Smooth muscle cell (in vitro differentiated cells): ENCODE measurements at regions not wholly inside any gene's neighbourhood (a gene's known extent, or its start where the extent isn't known, plus 50 kb on each side); places are given as distances from the start of the nearest gene placed in this dataset.

Source experiments
- DNase-seq: peaks from one replicate; lab custom pipeline; 2025; ENCODE audit not compliant: unreplicated experiment; lab: John Stamatoyannopoulos, UW
- H2AFZ ChIP-seq: fragments of 200-600 bp; sonication (generic); 2 replicates; pipeline ENCODE4 v1.6.0; 2016; ENCODE audit warnings: antibody characterized with exemption, low read depth, mild to moderate bottlenecking
- H3F3A ChIP-seq: fragments of 200-600 bp; sonication (generic); 2 replicates; pipeline ENCODE4 v1.6.0; 2017; ENCODE audit warnings: antibody characterized with exemption, low read depth
- H3K27ac ChIP-seq: fragments of 200-600 bp; sonication (generic); 2 replicates; pipeline ENCODE4 v1.5.1; 2016; ENCODE audit warnings: low read depth, mild to moderate bottlenecking
- H3K27me3 ChIP-seq: fragments of 200-600 bp; sonication (generic); 2 replicates; pipeline ENCODE4 v1.6.1; 2016; ENCODE audit warnings: low read depth, mild to moderate bottlenecking
- H3K36me3 ChIP-seq: fragments of 200-600 bp; sonication (generic); 2 replicates; pipeline ENCODE4 v1.5.1; 2016; ENCODE audit warnings: low read depth
- H3K4me1 ChIP-seq: fragments of 200-600 bp; sonication (generic); 2 replicates; pipeline ENCODE4 v1.5.1; 2016; ENCODE audit warnings: low read depth
- H3K4me2 ChIP-seq: fragments of 200-600 bp; sonication (generic); 2 replicates; pipeline ENCODE4 v1.6.0; 2016; ENCODE audit warnings: mild to moderate bottlenecking
- H3K4me3 ChIP-seq: fragments of 200-600 bp; sonication (generic); 2 replicates; pipeline ENCODE4 v1.5.1; 2016; ENCODE audit warnings: mild to moderate bottlenecking
- H3K79me2 ChIP-seq: fragments of 200-600 bp; sonication (generic); 2 replicates; pipeline ENCODE4 v1.6.0; 2016; ENCODE audit warnings: low read depth, mild to moderate bottlenecking
- H3K9ac ChIP-seq: fragments of 200-600 bp; sonication (generic); 2 replicates; pipeline ENCODE4 v1.6.0; 2016; ENCODE audit warnings: low read depth
- H3K9me3 ChIP-seq: fragments of 200-600 bp; sonication (generic); replicated peaks from 2 replicates; pipeline ENCODE4 v1.5.1; 2016; ENCODE audit warnings: low read depth
- H4K20me1 ChIP-seq: fragments of 200-600 bp; sonication (generic); 2 replicates; pipeline ENCODE4 v1.6.0; 2016; ENCODE audit warnings: low read depth
- WGBS: methylation state at CpG from one replicate; pipeline ENCODE4 v1.1.7; 2016; ENCODE audit warnings: low lambda C conversion rate; 5-methylcytosine and 5-hydroxymethylcytosine counted together
- TF ChIP-seq, protein P1 (sequence below): fragments of 200-600 bp; sonication (generic); IDR thresholded peaks from 2 replicates; pipeline ENCODE4 v1.5.1; 2017; ENCODE audit warnings: borderline replicate concordance, mild to moderate bottlenecking, antibody characterized with exemption; ENCODE audit not compliant: insufficient read depth, poor library complexity, severe bottlenecking

DNA sequence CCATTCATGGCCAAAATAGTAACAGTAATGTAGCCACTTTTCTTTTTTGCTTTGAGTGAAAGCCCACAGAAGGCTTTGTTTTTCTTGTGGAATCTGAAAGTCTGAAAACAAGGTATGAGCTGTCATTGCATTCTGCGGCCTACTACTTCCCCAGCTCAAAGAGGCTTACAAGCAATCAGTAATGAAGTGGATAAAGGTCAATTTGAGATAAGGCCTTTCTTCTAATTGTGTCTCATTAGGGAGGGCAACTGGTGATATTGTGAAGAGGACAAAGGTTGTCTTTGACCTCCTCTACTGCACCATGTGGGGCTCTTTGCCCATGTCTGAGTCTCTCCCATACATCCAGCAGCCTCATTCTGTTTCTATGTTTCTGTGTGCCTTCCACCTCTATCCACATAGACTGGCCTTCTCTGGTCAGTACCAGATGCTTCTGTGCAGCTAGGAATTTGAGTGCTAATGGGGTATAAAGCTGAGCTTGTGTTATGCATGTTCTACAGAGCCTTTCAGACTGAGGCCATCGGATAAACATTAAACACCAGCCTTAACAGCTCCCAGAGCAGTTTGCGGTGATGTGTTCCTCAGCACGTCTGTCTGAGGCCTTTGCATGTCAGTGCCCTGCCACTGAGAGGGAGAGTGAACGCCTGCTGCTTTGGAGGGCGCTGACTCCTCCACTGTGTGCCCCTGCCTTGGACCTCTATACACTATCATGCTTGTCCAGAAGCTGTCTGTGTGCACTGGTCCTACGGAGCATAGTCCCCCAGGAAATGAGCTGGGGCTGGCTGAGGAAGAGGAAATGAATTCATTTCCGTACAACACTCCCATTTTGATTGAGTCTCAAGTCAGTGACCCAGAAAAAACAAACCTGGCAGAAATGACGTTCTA lies 80.2 kb downstream of the SH2D1A start:
- Histone ChIP-seq H2AFZ (no peak overlapping the region), H3K36me3 (no peaks in the 10 kb centered on the region), H3K27me3 (no peaks in the 10 kb centered on the region), H3F3A (no peaks in the 10 kb centered on the region), H3K27ac (no peak overlapping the region), H4K20me1 (no peaks in the 10 kb centered on the region), H3K9ac (no peak overlapping the region), H3K4me1 (no peaks in the 10 kb centered on the region), H3K4me3 (no peak overlapping the region), H3K4me2 (no peak overlapping the region), H3K79me2 (no peaks in the 10 kb centered on the region), H3K9me3 (no peaks in the 10 kb centered on the region)
- DNase-seq, result no peak
- TF ChIP-seq, protein P1, sequence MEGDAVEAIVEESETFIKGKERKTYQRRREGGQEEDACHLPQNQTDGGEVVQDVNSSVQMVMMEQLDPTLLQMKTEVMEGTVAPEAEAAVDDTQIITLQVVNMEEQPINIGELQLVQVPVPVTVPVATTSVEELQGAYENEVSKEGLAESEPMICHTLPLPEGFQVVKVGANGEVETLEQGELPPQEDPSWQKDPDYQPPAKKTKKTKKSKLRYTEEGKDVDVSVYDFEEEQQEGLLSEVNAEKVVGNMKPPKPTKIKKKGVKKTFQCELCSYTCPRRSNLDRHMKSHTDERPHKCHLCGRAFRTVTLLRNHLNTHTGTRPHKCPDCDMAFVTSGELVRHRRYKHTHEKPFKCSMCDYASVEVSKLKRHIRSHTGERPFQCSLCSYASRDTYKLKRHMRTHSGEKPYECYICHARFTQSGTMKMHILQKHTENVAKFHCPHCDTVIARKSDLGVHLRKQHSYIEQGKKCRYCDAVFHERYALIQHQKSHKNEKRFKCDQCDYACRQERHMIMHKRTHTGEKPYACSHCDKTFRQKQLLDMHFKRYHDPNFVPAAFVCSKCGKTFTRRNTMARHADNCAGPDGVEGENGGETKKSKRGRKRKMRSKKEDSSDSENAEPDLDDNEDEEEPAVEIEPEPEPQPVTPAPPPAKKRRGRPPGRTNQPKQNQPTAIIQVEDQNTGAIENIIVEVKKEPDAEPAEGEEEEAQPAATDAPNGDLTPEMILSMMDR, result no peak
- WGBS, result 63% methylated on average over 9 of the region's 9 CpGs

DNA sequence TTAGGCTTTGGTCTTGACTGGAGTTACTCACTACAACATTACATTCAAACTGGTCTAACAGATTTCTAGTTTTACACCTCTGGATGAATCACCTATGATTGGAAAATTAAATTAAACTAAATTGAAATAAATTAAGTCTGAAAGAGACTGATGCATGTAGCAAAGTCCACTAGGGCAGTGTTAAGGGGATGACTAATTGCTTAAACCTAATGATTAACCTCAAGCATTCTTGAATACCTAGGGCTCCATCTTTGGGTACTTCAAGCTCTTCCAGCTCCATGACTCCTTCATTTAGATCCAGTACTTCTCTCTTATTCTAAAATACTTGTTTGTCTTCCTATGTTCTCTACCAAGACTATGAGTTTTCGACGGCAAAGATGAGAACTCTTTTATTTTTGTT lies 86.8 kb downstream of the SH2D1A start:
- no peaks in the 10 kb centered on the region for H3K9me3 ChIP-seq
- DNase-seq, result no peak
- H3K9ac ChIP-seq, result no peak overlapping the region
- H3K4me3 ChIP-seq, result no peak overlapping the region
- no peaks in the 10 kb centered on the region for H3K4me1 ChIP-seq
- H3K36me3 ChIP-seq, result no peaks in the 10 kb centered on the region
- no peak overlapping the region for H3K4me2 ChIP-seq
- WGBS, result 90% methylated on average over 2 of the region's 2 CpGs
- H3K79me2 ChIP-seq, result no peaks in the 10 kb centered on the region
- H3K27ac ChIP-seq, result no peak overlapping the region
- no peaks in the 10 kb centered on the region for H3F3A ChIP-seq
- H3K27me3 ChIP-seq, result no peaks in the 10 kb centered on the region
- no peak overlapping the region for H2AFZ ChIP-seq
- H4K20me1 ChIP-seq, result no peaks in the 10 kb centered on the region
- TF ChIP-seq, protein P1, result no peak

DNA sequence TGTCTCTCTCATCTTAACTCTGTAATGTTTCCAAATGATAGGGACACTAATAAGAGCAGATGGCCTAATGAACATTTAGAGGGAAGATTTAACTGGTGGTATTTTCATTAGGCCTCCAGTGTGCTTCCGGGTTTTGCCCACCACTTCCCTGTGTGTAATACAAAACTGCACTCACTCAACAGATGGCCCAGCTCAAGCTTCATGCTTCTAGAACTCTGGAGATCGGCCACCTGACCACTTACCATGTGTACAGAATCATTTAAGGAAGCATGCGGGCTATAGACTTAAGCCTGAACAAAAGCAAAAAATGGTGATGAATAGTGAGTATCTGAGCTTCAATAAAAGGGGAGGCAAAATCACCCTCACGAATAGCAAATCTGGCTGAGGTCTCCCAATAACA lies 89.3 kb downstream of the SH2D1A start:
- no peak overlapping the region for H3K4me3 ChIP-seq
- H3F3A ChIP-seq, result no peaks in the 10 kb centered on the region
- WGBS, result 70% methylated on average over 4 of the region's 4 CpGs
- H3K4me1 ChIP-seq, result no peaks in the 10 kb centered on the region
- no peaks in the 10 kb centered on the region for H3K36me3 ChIP-seq
- no peaks in the 10 kb centered on the region for H3K9me3 ChIP-seq
- TF ChIP-seq, protein P1, result no peak
- H3K27me3 ChIP-seq, result no peaks in the 10 kb centered on the region
- no peak overlapping the region for H2AFZ ChIP-seq
- H3K4me2 ChIP-seq, result no peak overlapping the region
- H4K20me1 ChIP-seq, result no peaks in the 10 kb centered on the region
- no peak for DNase-seq
- no peak overlapping the region for H3K27ac ChIP-seq
- H3K79me2 ChIP-seq, result no peaks in the 10 kb centered on the region
- H3K9ac ChIP-seq, result no peak overlapping the region

DNA sequence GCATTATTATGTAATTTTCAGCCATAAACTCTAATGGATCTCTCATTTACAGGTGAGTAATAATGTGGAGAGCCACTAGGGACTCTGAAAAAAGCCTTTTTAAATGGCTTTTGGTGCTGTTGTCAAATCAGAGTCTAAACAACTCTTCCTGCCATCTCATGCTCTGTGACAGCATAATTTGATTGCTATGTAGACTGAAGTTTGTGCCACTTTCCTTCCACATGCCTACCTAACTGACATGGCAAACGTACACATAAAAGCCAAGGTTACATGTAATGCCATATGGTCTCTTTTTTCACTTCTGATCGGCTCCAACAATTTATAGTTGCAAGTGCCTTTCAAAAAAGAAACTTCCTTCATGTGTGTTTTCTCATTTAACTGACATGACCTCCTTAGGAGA lies 94.3 kb downstream of the SH2D1A start:
- Histone ChIP-seq H3K9ac (no peak overlapping the region), H3K27ac (no peak overlapping the region), H2AFZ (no peak overlapping the region), H4K20me1 (no peaks in the 10 kb centered on the region), H3K27me3 (no peaks in the 10 kb centered on the region), H3K36me3 (no peaks in the 10 kb centered on the region), H3K79me2 (no peaks in the 10 kb centered on the region), H3F3A (no peaks in the 10 kb centered on the region), H3K4me2 (no peak overlapping the region), H3K4me1 (no peaks in the 10 kb centered on the region), H3K9me3 (no peaks in the 10 kb centered on the region), H3K4me3 (no peak overlapping the region)
- 68% methylated on average over 2 of the region's 2 CpGs for WGBS
- no peak for DNase-seq
- TF ChIP-seq, protein P1, result no peak
